Naive thymus-derived CD4-positive, alpha-beta T cell (primary cell): ENCODE measurements at regions not wholly inside any gene's neighbourhood (a gene's known extent, or its start where the extent isn't known, plus 50 kb on each side); places are given as distances from the start of the nearest gene placed in this dataset.

ENCODE experiments used
- ATAC-seq: fragments of 150-1000 bp; cut with Tn5 transposase; 2 replicates; pipeline ENCODE4 v1.10.0; 2021; ENCODE audit warnings: mild to moderate bottlenecking, moderate library complexity
- CTCF ChIA-PET: fragments of 350-600 bp; sonication (Branson Sonifier 250); formaldehyde crosslinking; loops from one replicate; lab custom pipeline; 2021; ENCODE audit warnings: antibody characterized with exemption; lab: Charles Lee
- POLR2A ChIA-PET: fragments of 350-600 bp; sonication (Branson Sonifier 250); formaldehyde crosslinking; loops from one replicate; lab custom pipeline; 2021; ENCODE audit warnings: antibody characterized with exemption, inconsistent platforms; lab: Charles Lee
- DNase-seq, 9 donors: peaks; one replicate each; pipeline versions ENCODE4 v3.0.0 to v3.0.0-alpha.2; 2020 to 2022; ENCODE audit warnings: mixed read lengths in 1 of 9
- H3K27ac ChIP-seq: one replicate; pipeline ENCODE4 v1.7.0; 2013; ENCODE audit warnings: mild to moderate bottlenecking, low read depth, low read length, moderate library complexity
- H3K27me3 ChIP-seq, 2 donors: one replicate each; pipeline ENCODE4 v1.7.0; 2013; ENCODE audit warnings: low read length in 2 of 2, mild to moderate bottlenecking in 2 of 2, moderate library complexity in 2 of 2; ENCODE audit not compliant: control insufficient read depth in 2 of 2, insufficient read depth in 2 of 2
- H3K36me3 ChIP-seq, 3 experiments: 1 replicate in 2 of 3; 2 replicates in 1 of 3; pipeline ENCODE4 v1.7.0; 2013; ENCODE audit warnings: low read length in 3 of 3, mild to moderate bottlenecking in 3 of 3, moderate library complexity in 1 of 3; ENCODE audit not compliant: insufficient read depth in 3 of 3, control insufficient read depth in 2 of 3
- H3K4me1 ChIP-seq, 2 donors: one replicate each; pipeline ENCODE4 v1.7.0; 2013; ENCODE audit warnings: low read length in 2 of 2, mild to moderate bottlenecking in 2 of 2, moderate library complexity in 1 of 2; ENCODE audit not compliant: control insufficient read depth in 2 of 2, insufficient read depth in 2 of 2
- H3K4me3 ChIP-seq: 2 replicates; pipeline ENCODE4 v1.7.0; 2013; ENCODE audit warnings: mild to moderate bottlenecking, low read length
- H3K9me3 ChIP-seq, 3 experiments: 1 replicate in 2 of 3; 2 replicates in 1 of 3; pipeline ENCODE4 v1.7.0; 2013; ENCODE audit warnings: low read length in 3 of 3; ENCODE audit not compliant: control insufficient read depth in 2 of 3
- H3K27ac Mint-ChIP-seq, 9 donors: one replicate each; pipeline ENCODE4 v1.8.0; 2020 to 2022; ENCODE audit warnings: mixed read lengths in 9 of 9, mild to moderate bottlenecking in 8 of 9, moderate library complexity in 5 of 9, inconsistent platforms in 2 of 9
- H3K27me3 Mint-ChIP-seq, 5 donors: one replicate each; pipeline ENCODE4 v1.8.0; 2021 to 2022; ENCODE audit warnings: mixed read lengths in 5 of 5, mild to moderate bottlenecking in 1 of 5
- H3K36me3 Mint-ChIP-seq, 5 donors: one replicate each; pipeline ENCODE4 v1.8.0; 2020 to 2022; ENCODE audit warnings: mixed read lengths in 5 of 5, mild to moderate bottlenecking in 3 of 5, inconsistent platforms in 1 of 5
- H3K4me1 Mint-ChIP-seq, 7 donors: one replicate each; pipeline ENCODE4 v1.8.0; 2020 to 2022; ENCODE audit warnings: mixed read lengths in 7 of 7, mild to moderate bottlenecking in 3 of 7, inconsistent platforms in 1 of 7
- H3K4me3 Mint-ChIP-seq, 10 donors: one replicate each; pipeline ENCODE4 v1.8.0; 2020 to 2022; ENCODE audit warnings: mild to moderate bottlenecking in 10 of 10, mixed read lengths in 10 of 10, moderate library complexity in 6 of 10, inconsistent platforms in 2 of 10
- H3K9me3 Mint-ChIP-seq, 11 donors: one replicate each; pipeline ENCODE4 v1.8.0; 2020 to 2022; ENCODE audit warnings: mixed read lengths in 11 of 11, mild to moderate bottlenecking in 4 of 11, inconsistent platforms in 1 of 11, moderate library complexity in 1 of 11
- intact Hi-C, 2 donors: fragments of 100-400 bp; cut with micrococcal nuclease; formaldehyde crosslinking; loops; one replicate each; pipeline ENCODE4 v1.15.1; 2023

DNA sequence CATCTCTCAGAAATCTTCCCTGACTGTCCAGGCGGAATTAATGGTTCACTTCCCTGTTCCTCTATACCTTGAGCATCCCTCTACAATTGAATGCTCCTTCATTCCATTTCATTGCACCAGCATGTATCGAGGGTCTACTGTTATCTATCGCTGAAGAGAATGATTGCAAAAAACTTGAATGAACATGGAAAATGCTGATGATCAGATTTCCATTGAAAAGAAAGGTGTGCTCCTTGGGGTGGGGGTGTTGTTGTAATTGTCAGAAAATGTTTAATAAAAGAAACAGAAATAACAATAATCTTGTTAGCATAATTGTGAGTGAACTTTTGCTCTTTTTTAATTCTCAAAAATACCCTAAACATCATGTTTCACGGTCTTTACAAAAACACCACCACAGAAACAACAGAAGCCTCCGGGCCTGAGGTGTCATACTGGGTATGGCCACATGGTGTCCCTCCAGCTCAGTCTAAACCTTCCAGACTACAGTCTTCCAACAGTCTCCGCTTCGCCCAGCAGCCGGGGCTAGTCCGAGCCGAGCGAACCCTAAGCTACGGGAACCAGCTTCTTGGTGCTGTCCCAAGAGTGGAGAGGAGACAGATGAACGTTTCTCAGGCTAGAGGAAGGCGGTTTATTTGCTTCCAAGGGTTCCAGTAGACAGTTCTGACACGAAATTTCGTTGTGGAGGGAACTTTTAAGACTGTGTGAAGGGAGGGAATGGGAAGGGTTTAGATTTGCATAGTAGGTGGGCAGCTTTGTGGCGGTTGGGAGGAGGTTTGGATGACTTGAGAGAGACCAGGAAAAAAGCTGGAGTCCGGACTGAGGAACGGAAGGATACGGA is 75.8 kb upstream of the ZBED5 start:
- ChIA-PET CTCF (interaction anchor here (0.5 to 2.8 kb wide), 22 partner anchors 8 to 854 kb away, joined by 3 to 38 read pairs (median 4); no protein-coding TSS in a partner anchor), POLR2A (interaction anchor here (0.7 to 2.1 kb wide), 4 partner anchors 123 to 909 kb away, joined by 3 to 7 read pairs (median 4); partner anchors contain the start of gene EIF4G2)
- intact Hi-C loops = loop anchor here (1.0 to 10.0 kb wide), 13 partner anchors 76 to 1109 kb away; partner anchors contain the start of genes EIF4G2 (in 2 of the 2), GALNT18 (in 1 of the 2), USP47 (in 1 of the 2) and ZBED5 (in 1 of the 2)
- Histone ChIP-seq H3K4me1 (peaks cover 0 to 6% of the 10 kb centered on the region in 2 donors), H3K9me3 (no peaks in the 10 kb centered on the region), H3K4me3 (peak overlapping the region; percentile 62), H3K36me3 (no peaks in the 10 kb centered on the region), H3K27ac (no peak overlapping the region), H3K27me3 (peaks cover 3 to 5% of the 10 kb centered on the region in 2 donors)
- ATAC-seq (peak; percentile 95), DNase-seq (peak; percentile 55 to 80 (median 74))
- peaks cover 10 to 21% (median 17%) of the 10 kb centered on the region in 7 donors for H3K4me1 Mint-ChIP-seq
- no peaks in the 10 kb centered on the region for H3K9me3 Mint-ChIP-seq
- peak overlapping the region; percentile 77 to 92 (median 90) for H3K4me3 Mint-ChIP-seq
- no peaks in the 10 kb centered on the region for H3K36me3 Mint-ChIP-seq
- peak overlapping the region in 5 of 9 donors; percentile 12 to 77 (median 33) for H3K27ac Mint-ChIP-seq
- peaks cover 9 to 63% (median 29%) of the 10 kb centered on the region in 5 donors for H3K27me3 Mint-ChIP-seq

DNA sequence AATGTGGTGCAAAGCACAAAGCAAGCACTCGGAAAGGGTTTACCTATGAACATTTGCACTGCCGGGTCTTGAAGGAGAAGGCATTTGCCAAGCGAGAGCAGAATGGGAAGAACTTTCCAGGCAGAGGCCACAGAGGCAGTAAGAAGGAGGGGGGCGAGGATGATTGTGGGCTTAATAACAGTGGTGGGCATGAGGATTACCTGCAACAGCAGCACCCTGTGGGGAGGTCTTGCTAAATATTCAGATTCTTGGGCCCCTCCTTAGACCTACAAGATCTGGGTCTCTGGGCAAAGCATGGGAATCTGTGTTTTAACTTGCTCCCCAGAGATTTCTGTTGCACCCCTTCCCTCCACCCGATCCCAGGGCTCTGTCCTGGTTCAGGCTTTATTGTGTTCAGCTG is 75.1 kb upstream of the ZBED5 start:
- ChIA-PET CTCF (interaction anchor here (1.6 kb wide), 1 partner anchor 83 kb away, joined by 5 read pairs; no protein-coding TSS in a partner anchor), POLR2A (interaction anchor here (1.2 to 2.1 kb wide), 2 partner anchors 124 to 910 kb away, joined by 4 to 7 read pairs; partner anchors contain the start of gene EIF4G2)
- intact Hi-C loops = loop anchor here (1.0 to 10.0 kb wide), 13 partner anchors 76 to 1109 kb away; partner anchors contain the start of genes EIF4G2 (in 2 of the 2), GALNT18 (in 1 of the 2), USP47 (in 1 of the 2) and ZBED5 (in 1 of the 2)
- peaks cover 9 to 70% (median 32%) of the 10 kb centered on the region in 5 donors for H3K27me3 Mint-ChIP-seq
- no peak for ATAC-seq
- H3K36me3 ChIP-seq = no peaks in the 10 kb centered on the region
- no peaks in the 10 kb centered on the region for H3K9me3 ChIP-seq
- peaks cover 3 to 5% of the 10 kb centered on the region in 2 donors for H3K27me3 ChIP-seq
- no peaks in the 10 kb centered on the region for H3K9me3 Mint-ChIP-seq
- no peaks in the 10 kb centered on the region for H3K36me3 Mint-ChIP-seq
- H3K27ac Mint-ChIP-seq = no peak overlapping the region
- DNase-seq = no peak
- H3K4me1 ChIP-seq = peaks cover 0 to 6% of the 10 kb centered on the region in 2 donors
- H3K4me3 ChIP-seq = no peak overlapping the region
- peak overlapping the region in 3 of 10 donors; percentile 26 to 91 (median 39) for H3K4me3 Mint-ChIP-seq
- H3K27ac ChIP-seq = no peak overlapping the region
- peaks cover 10 to 21% (median 17%) of the 10 kb centered on the region in 7 donors for H3K4me1 Mint-ChIP-seq

DNA sequence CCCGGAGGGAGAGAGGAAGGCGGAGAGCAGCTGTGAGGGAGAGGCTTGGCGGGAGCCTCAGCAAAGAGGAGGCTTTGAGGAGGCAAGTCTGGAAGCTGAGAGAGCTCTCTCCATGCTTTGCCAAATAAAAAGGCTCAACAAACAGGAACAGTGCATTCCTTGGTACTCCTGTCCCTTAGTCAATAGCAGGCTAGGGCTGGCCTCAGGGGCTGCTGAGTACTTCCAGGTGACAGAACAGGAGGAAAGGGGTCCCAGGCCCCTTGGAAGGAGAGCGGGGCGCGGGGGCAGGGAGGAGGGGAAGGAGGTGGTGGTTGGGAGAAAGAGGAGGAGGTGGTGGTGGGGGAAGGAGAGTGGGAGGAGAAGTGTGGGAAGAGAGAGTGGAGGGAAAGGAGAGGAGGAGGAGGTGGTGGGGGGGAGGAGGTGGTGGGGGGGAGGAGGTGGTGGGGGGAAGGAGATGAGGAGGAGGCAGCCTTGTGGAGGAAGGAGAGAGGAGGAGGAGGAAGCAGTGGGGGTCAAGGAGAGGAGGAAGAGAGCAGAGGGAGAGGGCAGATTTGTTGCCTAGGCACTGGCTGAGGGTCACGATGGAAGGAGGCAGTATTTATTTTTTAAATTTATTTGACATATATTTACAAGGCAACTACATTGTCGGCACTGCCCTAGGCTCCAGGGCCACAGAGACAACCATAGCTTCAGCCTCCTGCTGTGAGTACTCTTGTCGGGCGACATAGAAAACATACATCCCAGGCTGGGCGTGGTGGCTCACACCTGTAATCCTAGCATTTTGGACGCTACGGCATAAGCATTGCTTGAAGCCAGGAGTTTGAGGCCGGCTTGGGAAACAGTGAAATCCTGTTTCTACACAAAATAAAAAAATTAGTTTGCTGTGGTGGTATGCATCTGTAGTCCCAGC is 74.2 kb upstream of the ZBED5 start:
- peak overlapping the region in 1 of 9 donors; percentile 38 for H3K27ac Mint-ChIP-seq
- Histone ChIP-seq H3K27me3 (peaks cover 3 to 5% of the 10 kb centered on the region in 2 donors), H3K36me3 (no peaks in the 10 kb centered on the region), H3K4me3 (peak overlapping the region; percentile 40), H3K27ac (no peak overlapping the region), H3K9me3 (no peaks in the 10 kb centered on the region), H3K4me1 (peaks cover 0 to 6% of the 10 kb centered on the region in 2 donors)
- H3K27me3 Mint-ChIP-seq = peaks cover 9 to 77% (median 32%) of the 10 kb centered on the region in 5 donors
- H3K36me3 Mint-ChIP-seq = no peaks in the 10 kb centered on the region
- CTCF ChIA-PET = interaction anchor here (1.1 to 1.5 kb wide), 3 partner anchors 94 to 123 kb away, joined by 3 to 4 read pairs (median 3); partner anchors contain the start of gene EIF4G2
- peaks cover 10 to 21% (median 17%) of the 10 kb centered on the region in 7 donors for H3K4me1 Mint-ChIP-seq
- intact Hi-C loops = loop anchor here (1.0 to 10.0 kb wide), 9 partner anchors 53 to 1110 kb away; partner anchors contain the start of genes EIF4G2 (in 2 of the 2), ZBED5 (in 2 of the 2), GALNT18 (in 1 of the 2) and USP47 (in 1 of the 2)
- ATAC-seq (no peak), DNase-seq (peak in 1 of 9 donors; percentile 11)
- POLR2A ChIA-PET = interaction anchor here (0.6 to 2.1 kb wide), 5 partner anchors 11 to 217 kb away, joined by 4 to 7 read pairs (median 5); partner anchors contain the start of gene EIF4G2
- no peaks in the 10 kb centered on the region for H3K9me3 Mint-ChIP-seq
- peak overlapping the region; percentile 67 to 88 (median 82) for H3K4me3 Mint-ChIP-seq

DNA sequence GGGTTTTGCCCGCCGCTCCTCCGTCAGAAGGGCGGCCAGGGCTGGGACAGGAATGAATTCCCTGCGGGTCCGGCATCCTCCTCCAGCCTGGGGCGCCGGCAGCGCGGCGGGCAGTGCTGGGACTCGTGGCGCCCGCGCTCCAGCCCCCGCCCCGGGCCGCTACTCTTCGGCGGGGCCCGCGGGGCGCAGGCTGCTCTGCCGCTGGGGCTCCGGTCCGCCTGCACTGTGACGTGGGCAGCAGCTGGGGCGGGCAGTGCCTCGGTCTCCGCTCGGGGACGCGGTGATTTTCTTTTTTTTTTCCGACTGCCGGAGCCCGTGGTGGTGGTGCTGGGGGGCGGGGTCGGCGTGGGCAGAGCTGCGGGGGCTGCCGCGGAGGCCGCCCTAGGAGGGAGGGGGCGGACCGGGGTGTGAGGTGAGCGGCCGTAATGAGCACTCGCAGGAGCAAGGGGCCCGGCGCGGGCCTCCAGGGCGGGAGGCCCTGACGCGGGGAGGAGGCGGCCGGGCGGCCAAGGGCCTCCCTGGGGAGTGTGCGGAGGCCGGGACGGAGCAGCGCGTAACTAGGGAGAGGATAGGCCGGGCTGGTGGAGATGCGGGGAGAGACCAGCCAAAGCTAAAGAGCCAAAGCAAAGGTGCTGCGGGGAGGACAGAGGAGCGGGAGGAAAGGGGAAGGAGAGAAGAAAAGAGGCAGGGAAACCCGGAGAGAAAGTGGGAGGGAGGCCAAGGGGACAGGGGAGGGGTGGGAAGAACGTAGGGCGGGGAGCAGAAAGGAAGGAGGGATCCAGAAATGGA is 73.3 kb upstream of the ZBED5 start:
- ChIA-PET CTCF (interaction anchor here (0.5 to 1.5 kb wide), 6 partner anchors 24 to 1933 kb away, joined by 3 to 4 read pairs (median 3); partner anchors contain the start of gene EIF4G2), POLR2A (interaction anchor here (0.8 to 1.2 kb wide), 3 partner anchors 12 to 217 kb away, joined by 4 to 5 read pairs (median 5); partner anchors contain the start of gene EIF4G2)
- intact Hi-C loops = loop anchor here (1.0 to 10.0 kb wide), 8 partner anchors 52 to 1111 kb away; partner anchors contain the start of genes EIF4G2 (in 2 of the 2), ZBED5 (in 2 of the 2), GALNT18 (in 1 of the 2) and USP47 (in 1 of the 2)
- Mint-ChIP-seq H3K4me3 (peak overlapping the region; percentile 78 to 88 (median 85)), H3K27ac (peak overlapping the region in 1 of 9 donors; percentile 38), H3K36me3 (no peaks in the 10 kb centered on the region), H3K27me3 (peaks cover 9 to 81% (median 32%) of the 10 kb centered on the region in 5 donors), H3K9me3 (no peaks in the 10 kb centered on the region), H3K4me1 (peaks cover 10 to 21% (median 17%) of the 10 kb centered on the region in 7 donors)
- peak overlapping the region; percentile 50 for H3K4me3 ChIP-seq
- no peak overlapping the region for H3K27ac ChIP-seq
- H3K9me3 ChIP-seq = no peaks in the 10 kb centered on the region
- no peaks in the 10 kb centered on the region for H3K36me3 ChIP-seq
- DNase-seq (peak in 8 of 9 donors; percentile 25 to 52 (median 30)), ATAC-seq (peak; percentile 66)
- peaks cover 3 to 5% of the 10 kb centered on the region in 2 donors for H3K27me3 ChIP-seq
- H3K4me1 ChIP-seq = peaks cover 0 to 6% of the 10 kb centered on the region in 2 donors
